SU-DHL-6 (cell line): ENCODE measurements at regions not wholly inside any gene's neighbourhood (a gene's known extent, or its start where the extent isn't known, plus 50 kb on each side); places are given as distances from the start of the nearest gene placed in this dataset.

Experiments
- H2AFZ ChIP-seq: fragments of 200-600 bp; sonication (generic); 2 replicates; pipeline ENCODE4 v1.6.1; 2014; ENCODE audit warnings: low read depth, mild to moderate bottlenecking, moderate library complexity, mixed read lengths, antibody characterized with exemption, low read length; ENCODE audit not compliant: severe bottlenecking
- H3F3A ChIP-seq: fragments of 200-600 bp; shearing (Covaris generic); 2 replicates; pipeline ENCODE4 v1.6.0; 2016; ENCODE audit warnings: antibody characterized with exemption, mild to moderate bottlenecking; ENCODE audit not compliant: insufficient read depth
- H3K27ac ChIP-seq: fragments of 200-600 bp; sonication (generic); 2 replicates; pipeline ENCODE4 v1.5.1; 2016; ENCODE audit warnings: low read depth, mild to moderate bottlenecking, low read length, moderate library complexity, mixed read lengths
- H3K27me3 ChIP-seq: fragments of 200-600 bp; sonication (generic), shearing (Covaris generic); 2 replicates; pipeline ENCODE4 v1.6.0; 2014; ENCODE audit warnings: mild to moderate bottlenecking, low read length
- H3K36me3 ChIP-seq: fragments of 200-600 bp; sonication (generic); 2 replicates; pipeline ENCODE4 v1.6.1; 2014; ENCODE audit warnings: mild to moderate bottlenecking, low read length, mixed read lengths
- H3K4me2 ChIP-seq: fragments of 300-600, 200-600 bp; shearing (Covaris generic), sonication (generic); 2 replicates; pipeline ENCODE4 v1.6.0; 2014; ENCODE audit warnings: low read length, low read depth, mild to moderate bottlenecking; ENCODE audit not compliant: poor library complexity, severe bottlenecking
- H3K4me3 ChIP-seq: fragments of 200-600 bp; sonication (generic); 2 replicates; pipeline ENCODE4 v1.5.1; 2014; ENCODE audit warnings: antibody characterized with exemption, low read length, mild to moderate bottlenecking, mixed read lengths; ENCODE audit not compliant: insufficient read depth, poor library complexity, severe bottlenecking
- H3K79me2 ChIP-seq: fragments of 200-600 bp; sonication (generic); 2 replicates; pipeline ENCODE4 v1.6.1; 2014; ENCODE audit warnings: mild to moderate bottlenecking, low read length, moderate library complexity; ENCODE audit not compliant: insufficient read depth
- H3K9ac ChIP-seq: fragments of 200-600 bp; sonication (generic); 2 replicates; pipeline ENCODE4 v1.7.0; 2014; ENCODE audit warnings: mild to moderate bottlenecking, low read length
- H3K9me2 ChIP-seq: fragments of 200-600 bp; sonication (generic); replicated peaks from 2 replicates; pipeline ENCODE4 v1.6.1; 2014; ENCODE audit warnings: low read length; ENCODE audit not compliant: insufficient read depth
- H3K9me3 ChIP-seq: fragments of 200-600 bp; sonication (generic); 2 replicates; pipeline ENCODE4 v1.6.1; 2014; ENCODE audit warnings: low read length, mixed read lengths; ENCODE audit not compliant: insufficient read depth
- H4K20me1 ChIP-seq: fragments of 200-600 bp; sonication (generic); 2 replicates; pipeline ENCODE4 v1.6.1; 2014; ENCODE audit warnings: low read depth, mild to moderate bottlenecking, antibody characterized with exemption, low read length, moderate library complexity, mixed read lengths
- CTCF ChIP-seq: fragments of 200-600 bp; sonication (generic); IDR thresholded peaks from one replicate; pipeline ENCODE4 v1.5.1; 2017; ENCODE audit warnings: antibody characterized with exemption, mild to moderate bottlenecking, low read length, moderate library complexity; ENCODE audit not compliant: insufficient read depth, poor library complexity, severe bottlenecking
- EZH2phosphoT487 ChIP-seq: fragments of 200-600 bp; sonication (generic), shearing (Covaris generic); conservative IDR thresholded peaks from 2 replicates; pipeline ENCODE4 v1.6.1; 2018; ENCODE audit warnings: mild to moderate bottlenecking, antibody characterized with exemption, low read length, moderate library complexity, mixed read lengths

DNA sequence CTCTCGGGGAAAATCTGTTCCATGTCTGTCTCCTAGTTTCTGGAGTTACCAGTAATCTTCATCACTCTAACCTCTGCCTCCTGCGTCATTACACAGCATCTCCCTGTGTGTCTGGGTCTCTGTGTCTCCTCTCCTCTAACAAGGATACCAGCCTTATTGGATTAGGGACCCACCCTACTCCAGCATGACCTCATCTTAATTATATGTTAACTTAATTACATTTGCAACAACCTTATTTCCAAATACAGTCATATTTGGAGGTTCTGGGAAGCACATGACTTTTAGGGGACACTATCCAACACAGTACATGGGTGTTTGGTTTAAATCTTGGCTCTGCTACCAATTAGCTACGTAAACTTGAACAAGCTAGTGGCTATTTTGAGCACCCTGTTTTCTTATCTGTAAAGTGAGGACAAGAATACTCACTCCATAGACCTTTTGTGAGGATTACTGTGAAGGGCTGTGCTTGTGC, 83.9 kb upstream of the SGIP1 start:
- Histone ChIP-seq H3K27ac (no peak overlapping the region), H3K4me3 (no peak overlapping the region), H3K9ac (no peak overlapping the region), H3K9me2 (no peaks in the 10 kb centered on the region), H4K20me1 (no peaks in the 10 kb centered on the region), H3K4me2 (no peak overlapping the region), H2AFZ (no peak overlapping the region), H3K27me3 (no peaks in the 10 kb centered on the region), H3K9me3 (no peaks in the 10 kb centered on the region), H3F3A (no peaks in the 10 kb centered on the region), H3K36me3 (no peaks in the 10 kb centered on the region), H3K79me2 (no peaks in the 10 kb centered on the region)
- no peak for TF ChIP-seq EZH2phosphoT487
- TF ChIP-seq CTCF = no peak

GRCh38 chr1:66450847-66451246, 83.1 kb upstream of the SGIP1 start:
- Histone ChIP-seq H3K27ac (no peak overlapping the region), H3F3A (no peaks in the 10 kb centered on the region), H4K20me1 (no peaks in the 10 kb centered on the region), H3K27me3 (no peaks in the 10 kb centered on the region), H3K4me2 (no peak overlapping the region), H3K79me2 (no peaks in the 10 kb centered on the region), H3K4me3 (no peak overlapping the region), H3K36me3 (no peaks in the 10 kb centered on the region), H3K9me3 (no peaks in the 10 kb centered on the region), H3K9me2 (no peaks in the 10 kb centered on the region), H2AFZ (no peak overlapping the region), H3K9ac (no peak overlapping the region)
- TF ChIP-seq CTCF (no peak), EZH2phosphoT487 (no peak)

DNA sequence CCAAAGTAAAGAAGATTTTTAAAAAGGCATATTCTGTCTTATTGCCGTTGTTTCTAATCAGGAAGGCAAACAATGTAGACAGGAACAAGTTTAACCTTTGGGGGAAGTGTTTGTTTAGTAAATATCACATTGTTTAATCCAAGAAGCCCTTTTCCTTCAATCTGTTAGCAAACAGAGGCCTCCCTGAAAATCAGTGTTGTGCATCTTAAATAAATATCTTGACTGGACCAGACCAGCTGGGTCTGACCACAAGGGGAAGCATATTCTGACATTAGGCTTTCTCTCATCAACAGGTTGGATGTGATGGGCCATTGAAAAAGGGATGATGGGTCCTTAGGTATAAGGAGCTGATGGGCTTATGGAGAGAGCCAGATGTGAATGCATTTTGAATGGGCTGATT, 81.8 kb upstream of the SGIP1 start:
- H2AFZ ChIP-seq = no peak overlapping the region
- H3K36me3 ChIP-seq = no peaks in the 10 kb centered on the region
- no peak overlapping the region for H3K27ac ChIP-seq
- H3K9ac ChIP-seq = no peak overlapping the region
- H3K9me2 ChIP-seq = no peaks in the 10 kb centered on the region
- no peak for TF ChIP-seq EZH2phosphoT487
- no peak for TF ChIP-seq CTCF
- no peak overlapping the region for H3K4me3 ChIP-seq
- H3K79me2 ChIP-seq = no peaks in the 10 kb centered on the region
- H3K9me3 ChIP-seq = no peaks in the 10 kb centered on the region
- H3K4me2 ChIP-seq = no peak overlapping the region
- H4K20me1 ChIP-seq = no peaks in the 10 kb centered on the region
- H3K27me3 ChIP-seq = no peaks in the 10 kb centered on the region
- no peaks in the 10 kb centered on the region for H3F3A ChIP-seq
